ENCODE measurements at regions not wholly inside any gene's neighbourhood (a gene's known extent, or its start where the extent isn't known, plus 50 kb on each side); places are given as distances from the start of the nearest gene placed in this dataset.

- no peak overlapping the region for H3K4me3 ChIP-seq (replicated peaks in 1 of 2; ENCODE audit: low read depth in 2 of 2, low read length in 2 of 2)
- DNase-seq (ENCODE audit: low read depth in 2 of 2), result no peak
- TF ChIP-seq CTCF (IDR thresholded peaks at IDR 0.05; ENCODE audit: low read depth, low read length), result no peak
Observed at GRCh38 chr2:128742467-128742866, 423.8 kb upstream of the HS6ST1 start.

- H3K4me3 ChIP-seq (replicated peaks in 1 of 2; ENCODE audit: low read depth in 2 of 2, low read length in 2 of 2), result no peak overlapping the region
- peak in 1 of 2 donors; percentile 18 for DNase-seq (ENCODE audit: low read depth in 2 of 2)
- TF ChIP-seq CTCF (IDR thresholded peaks at IDR 0.05; ENCODE audit: low read depth, low read length), result no peak
Observed at GRCh38 chr2:128745946-128746345, 427.3 kb upstream of the HS6ST1 start.

GRCh38 chr2:128746356-128746755 lies 427.7 kb upstream of the HS6ST1 start:
- no peak for TF ChIP-seq CTCF (IDR thresholded peaks at IDR 0.05; ENCODE audit: low read depth, low read length)
- peak; percentile 90 to 95 for DNase-seq (ENCODE audit: low read depth in 2 of 2)
- no peak overlapping the region for H3K4me3 ChIP-seq (replicated peaks in 1 of 2; ENCODE audit: low read depth in 2 of 2, low read length in 2 of 2)

GRCh38 chr2:128748336-128748735 lies 429.7 kb upstream of the HS6ST1 start:
- no peak for DNase-seq (ENCODE audit: low read depth in 2 of 2)
- no peak for TF ChIP-seq CTCF (IDR thresholded peaks at IDR 0.05; ENCODE audit: low read depth, low read length)
- no peak overlapping the region for H3K4me3 ChIP-seq (replicated peaks in 1 of 2; ENCODE audit: low read depth in 2 of 2, low read length in 2 of 2)

- no peak for DNase-seq (ENCODE audit: low read depth in 2 of 2)
- TF ChIP-seq CTCF (IDR thresholded peaks at IDR 0.05; ENCODE audit: low read depth, low read length), result no peak
- H3K4me3 ChIP-seq (replicated peaks in 1 of 2; ENCODE audit: low read depth in 2 of 2, low read length in 2 of 2), result no peak overlapping the region
Observed at GRCh38 chr2:128748835-128749605, 430.4 kb upstream of the HS6ST1 start.

- DNase-seq (ENCODE audit: low read depth in 2 of 2), result no peak
- no peak overlapping the region for H3K4me3 ChIP-seq (replicated peaks in 1 of 2; ENCODE audit: low read depth in 2 of 2, low read length in 2 of 2)
- TF ChIP-seq CTCF (IDR thresholded peaks at IDR 0.05; ENCODE audit: low read depth, low read length), result no peak
Observed at GRCh38 chr2:128750328-128751165, 431.9 kb upstream of the HS6ST1 start.
